OCI-M1 (cell line): ENCODE measurements at regions not wholly inside any gene's neighbourhood (a gene's known extent, or its start where the extent isn't known, plus 50 kb on each side); places are given as distances from the start of the nearest gene placed in this dataset.

Experiments
- DNase-seq: peaks from one replicate; lab custom pipeline; 2025; lab: John Stamatoyannopoulos, UW

- no peak for DNase-seq
Measured at GRCh38 chr21:35849144-35849543, 211.2 kb downstream of the SETD4 start.

- DNase-seq: no peak
Measured at GRCh38 chr21:35843911-35844667, 216.2 kb downstream of the SETD4 start.

GRCh38 chr21:35840949-35841348 is 219.4 kb downstream of the SETD4 start:
- no peak for DNase-seq

- DNase-seq: peak; percentile 89
Measured at GRCh38 chr21:35840197-35840799, 220.0 kb downstream of the SETD4 start.

- no peak for DNase-seq
Measured at GRCh38 chr21:35838987-35839763, 221.2 kb downstream of the SETD4 start.

GRCh38 chr21:35838350-35838749 is 222.0 kb downstream of the SETD4 start:
- no peak for DNase-seq

GRCh38 chr21:35833991-35834390 is 226.3 kb downstream of the SETD4 start:
- no peak for DNase-seq

- DNase-seq: no peak
Measured at GRCh38 chr21:35833388-35833787, 226.9 kb downstream of the SETD4 start.

GRCh38 chr21:35831230-35831629 is 229.1 kb downstream of the SETD4 start:
- DNase-seq: no peak

- DNase-seq: peak; percentile 53
Measured at GRCh38 chr21:35829067-35829466, 231.3 kb downstream of the SETD4 start.

- no peak for DNase-seq
Measured at GRCh38 chr21:35828161-35828560, 232.2 kb downstream of the SETD4 start.

GRCh38 chr21:35827004-35827403 is 233.3 kb downstream of the SETD4 start:
- no peak for DNase-seq

GRCh38 chr21:35825370-35826353 is 234.7 kb downstream of the SETD4 start:
- DNase-seq: peak; percentile 17

- no peak for DNase-seq
Measured at GRCh38 chr21:35824136-35824535, 236.2 kb downstream of the SETD4 start.

GRCh38 chr21:35819134-35819533 is 241.2 kb downstream of the SETD4 start:
- no peak for DNase-seq

GRCh38 chr21:35818597-35818996 is 241.7 kb downstream of the SETD4 start:
- no peak for DNase-seq

GRCh38 chr21:35814858-35815619 is 245.3 kb downstream of the SETD4 start:
- no peak for DNase-seq

GRCh38 chr21:35812679-35813078 is 247.6 kb downstream of the SETD4 start:
- DNase-seq: no peak

GRCh38 chr21:35811191-35811806 is 249.0 kb downstream of the SETD4 start:
- no peak for DNase-seq

GRCh38 chr21:35810431-35810970 is 249.8 kb downstream of the SETD4 start:
- DNase-seq: no peak
